ENCODE measurements at regions not wholly inside any gene's neighbourhood (a gene's known extent, or its start where the extent isn't known, plus 50 kb on each side); places are given as distances from the start of the nearest gene placed in this dataset.

DNA sequence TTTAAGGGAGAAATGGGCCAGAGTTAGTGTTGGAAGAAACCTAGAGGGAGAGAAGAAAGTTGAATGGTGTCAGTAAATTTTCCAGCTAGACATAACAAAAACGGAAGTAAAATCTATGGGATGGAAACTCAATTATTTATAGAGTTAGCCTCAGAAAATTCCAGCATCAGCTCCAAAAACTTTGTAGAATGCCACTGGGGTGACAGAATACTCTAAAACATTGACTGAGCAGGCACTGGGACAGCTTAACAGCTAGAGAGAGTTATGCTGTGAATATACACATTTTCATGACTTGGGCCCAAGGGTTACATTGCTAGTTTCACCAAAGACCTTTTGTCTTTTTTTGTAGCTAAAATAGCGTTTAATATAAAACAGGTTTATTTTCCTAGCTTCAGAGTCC lies 226.3 kb downstream of the PHLDA1 start:
- H3K36me3 ChIP-seq (replicated peaks in 1 of 2; ENCODE audit: control insufficient read depth in 1 of 2, insufficient read depth in 2 of 2, low read length in 2 of 2): no peaks in the 10 kb centered on the region
- no peak for ATAC-seq
- H3K4me3 ChIP-seq (replicated peaks in 1 of 3; ENCODE audit: insufficient read depth in 1 of 3, low read depth in 2 of 3, low read length in 3 of 3): no peak overlapping the region
- FAIRE-seq: no peak
- no peak overlapping the region for H3K4me2 ChIP-seq (ENCODE audit: low read depth, low read length)
- no peak overlapping the region for H2AFZ ChIP-seq (ENCODE audit: low read length)
- H3K9ac ChIP-seq (ENCODE audit: insufficient read depth, low read depth, low read length): no peak overlapping the region
- BruUV-seq (replicated peaks): no TSS peak
- no peak overlapping the region for H3K27ac ChIP-seq (ENCODE audit: extremely low read length, insufficient read depth, low read length)
- no peaks in the 10 kb centered on the region for H3K79me2 ChIP-seq (ENCODE audit: insufficient read depth, low read length)
- POLR2A ChIA-PET: no interaction called here
- 0 out of 2 replicates have a peak, but pooled peaks cover 6% of the 10 kb centered on the region for H3K9me3 ChIP-seq (ENCODE audit: low read length)
- CTCF ChIA-PET (ENCODE audit: low intra/inter-chr PET ratio, low total read pairs): no interaction called here
- in situ Hi-C loops (cut with HindIII; ENCODE audit: extremely low pct_ligation_motif_present, low pct_unique_long_range_greater_than_20kb): no loop called here
- DNase-seq (ENCODE audit: low spot score): no peak
- intact Hi-C loops (cut with micrococcal nuclease; ENCODE audit: unreplicated experiment): no loop called here
- no peaks in the 10 kb centered on the region for H4K20me1 ChIP-seq (ENCODE audit: insufficient read depth, low read length)
- no peaks in the 10 kb centered on the region for H3K4me1 ChIP-seq (ENCODE audit: insufficient read depth, low read length)
- H3K27me3 ChIP-seq (ENCODE audit: control insufficient read depth in 1 of 2, insufficient read depth in 2 of 2, low read length in 2 of 2): no peaks in the 10 kb centered on the region
- 94% methylated on average over 2 of the region's 2 CpGs for WGBS (ENCODE audit: low lambda C conversion rate)
- no peak for TF ChIP-seq ZNF546 (CRISPR knock-in tag; conservative IDR thresholded peaks at IDR 0.05)
- TF ChIP-seq, protein P1, sequence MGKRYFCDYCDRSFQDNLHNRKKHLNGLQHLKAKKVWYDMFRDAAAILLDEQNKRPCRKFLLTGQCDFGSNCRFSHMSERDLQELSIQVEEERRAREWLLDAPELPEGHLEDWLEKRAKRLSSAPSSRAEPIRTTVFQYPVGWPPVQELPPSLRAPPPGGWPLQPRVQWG (CRISPR knock-in tag; IDR thresholded peaks at IDR 0.05; ENCODE audit: borderline replicate concordance, low read depth): no peak
- TF ChIP-seq, protein P2, sequence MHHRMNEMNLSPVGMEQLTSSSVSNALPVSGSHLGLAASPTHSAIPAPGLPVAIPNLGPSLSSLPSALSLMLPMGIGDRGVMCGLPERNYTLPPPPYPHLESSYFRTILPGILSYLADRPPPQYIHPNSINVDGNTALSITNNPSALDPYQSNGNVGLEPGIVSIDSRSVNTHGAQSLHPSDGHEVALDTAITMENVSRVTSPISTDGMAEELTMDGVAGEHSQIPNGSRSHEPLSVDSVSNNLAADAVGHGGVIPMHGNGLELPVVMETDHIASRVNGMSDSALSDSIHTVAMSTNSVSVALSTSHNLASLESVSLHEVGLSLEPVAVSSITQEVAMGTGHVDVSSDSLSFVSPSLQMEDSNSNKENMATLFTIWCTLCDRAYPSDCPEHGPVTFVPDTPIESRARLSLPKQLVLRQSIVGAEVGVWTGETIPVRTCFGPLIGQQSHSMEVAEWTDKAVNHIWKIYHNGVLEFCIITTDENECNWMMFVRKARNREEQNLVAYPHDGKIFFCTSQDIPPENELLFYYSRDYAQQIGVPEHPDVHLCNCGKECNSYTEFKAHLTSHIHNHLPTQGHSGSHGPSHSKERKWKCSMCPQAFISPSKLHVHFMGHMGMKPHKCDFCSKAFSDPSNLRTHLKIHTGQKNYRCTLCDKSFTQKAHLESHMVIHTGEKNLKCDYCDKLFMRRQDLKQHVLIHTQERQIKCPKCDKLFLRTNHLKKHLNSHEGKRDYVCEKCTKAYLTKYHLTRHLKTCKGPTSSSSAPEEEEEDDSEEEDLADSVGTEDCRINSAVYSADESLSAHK (CRISPR knock-in tag; IDR thresholded peaks at IDR 0.05; ENCODE audit: borderline replicate concordance): no peak
- TF ChIP-seq ZNF562 (CRISPR knock-in tag; IDR thresholded peaks at IDR 0.05; ENCODE audit: borderline replicate concordance): no peak
- TF ChIP-seq XBP1 (CRISPR knock-in tag; IDR thresholded peaks at IDR 0.05): no peak
- TF ChIP-seq, protein P3, sequence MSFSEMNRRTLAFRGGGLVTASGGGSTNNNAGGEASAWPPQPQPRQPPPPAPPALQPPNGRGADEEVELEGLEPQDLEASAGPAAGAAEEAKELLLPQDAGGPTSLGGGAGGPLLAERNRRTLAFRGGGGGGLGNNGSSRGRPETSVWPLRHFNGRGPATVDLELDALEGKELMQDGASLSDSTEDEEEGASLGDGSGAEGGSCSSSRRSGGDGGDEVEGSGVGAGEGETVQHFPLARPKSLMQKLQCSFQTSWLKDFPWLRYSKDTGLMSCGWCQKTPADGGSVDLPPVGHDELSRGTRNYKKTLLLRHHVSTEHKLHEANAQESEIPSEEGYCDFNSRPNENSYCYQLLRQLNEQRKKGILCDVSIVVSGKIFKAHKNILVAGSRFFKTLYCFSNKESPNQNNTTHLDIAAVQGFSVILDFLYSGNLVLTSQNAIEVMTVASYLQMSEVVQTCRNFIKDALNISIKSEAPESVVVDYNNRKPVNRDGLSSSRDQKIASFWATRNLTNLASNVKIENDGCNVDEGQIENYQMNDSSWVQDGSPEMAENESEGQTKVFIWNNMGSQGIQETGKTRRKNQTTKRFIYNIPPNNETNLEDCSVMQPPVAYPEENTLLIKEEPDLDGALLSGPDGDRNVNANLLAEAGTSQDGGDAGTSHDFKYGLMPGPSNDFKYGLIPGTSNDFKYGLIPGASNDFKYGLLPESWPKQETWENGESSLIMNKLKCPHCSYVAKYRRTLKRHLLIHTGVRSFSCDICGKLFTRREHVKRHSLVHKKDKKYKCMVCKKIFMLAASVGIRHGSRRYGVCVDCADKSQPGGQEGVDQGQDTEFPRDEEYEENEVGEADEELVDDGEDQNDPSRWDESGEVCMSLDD (CRISPR knock-in tag; IDR thresholded peaks at IDR 0.05; ENCODE audit: borderline replicate concordance): no peak
- TF ChIP-seq ZNF343 (CRISPR knock-in tag; IDR thresholded peaks at IDR 0.05): no peak
- TF ChIP-seq, protein P4, sequence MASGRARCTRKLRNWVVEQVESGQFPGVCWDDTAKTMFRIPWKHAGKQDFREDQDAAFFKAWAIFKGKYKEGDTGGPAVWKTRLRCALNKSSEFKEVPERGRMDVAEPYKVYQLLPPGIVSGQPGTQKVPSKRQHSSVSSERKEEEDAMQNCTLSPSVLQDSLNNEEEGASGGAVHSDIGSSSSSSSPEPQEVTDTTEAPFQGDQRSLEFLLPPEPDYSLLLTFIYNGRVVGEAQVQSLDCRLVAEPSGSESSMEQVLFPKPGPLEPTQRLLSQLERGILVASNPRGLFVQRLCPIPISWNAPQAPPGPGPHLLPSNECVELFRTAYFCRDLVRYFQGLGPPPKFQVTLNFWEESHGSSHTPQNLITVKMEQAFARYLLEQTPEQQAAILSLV (CRISPR knock-in tag; IDR thresholded peaks at IDR 0.05; ENCODE audit: borderline replicate concordance): no peak
- no peak for TF ChIP-seq BHLHE40 (IDR thresholded peaks at IDR 0.05; ENCODE audit: low read length)
- no peak for TF ChIP-seq HOXD1 (CRISPR knock-in tag; IDR thresholded peaks at IDR 0.05)
